Esophagus squamous epithelium (tissue), 4 donors: ENCODE measurements at regions not wholly inside any gene's neighbourhood (a gene's known extent, or its start where the extent isn't known, plus 50 kb on each side); places are given as distances from the start of the nearest gene placed in this dataset.

Experiments
- CTCF ChIP-seq, 6 experiments: fragments of 450-650 bp in 4 of 6; fragments of 200-600 bp in 2 of 6; sonication (generic) in 2 of 6; IDR thresholded peaks; one replicate each; pipeline ENCODE4 v1.5.1; 2016 to 2019; ENCODE audit warnings: antibody characterized with exemption in 6 of 6, mild to moderate bottlenecking in 4 of 6, moderate library complexity in 4 of 6
- POLR2A ChIP-seq, 4 donors: fragments of 450-650 bp; IDR thresholded peaks; one replicate each; pipeline ENCODE4 v1.6.1; 2017; ENCODE audit warnings: antibody characterized with exemption in 4 of 4, mild to moderate bottlenecking in 4 of 4, moderate library complexity in 3 of 4

DNA sequence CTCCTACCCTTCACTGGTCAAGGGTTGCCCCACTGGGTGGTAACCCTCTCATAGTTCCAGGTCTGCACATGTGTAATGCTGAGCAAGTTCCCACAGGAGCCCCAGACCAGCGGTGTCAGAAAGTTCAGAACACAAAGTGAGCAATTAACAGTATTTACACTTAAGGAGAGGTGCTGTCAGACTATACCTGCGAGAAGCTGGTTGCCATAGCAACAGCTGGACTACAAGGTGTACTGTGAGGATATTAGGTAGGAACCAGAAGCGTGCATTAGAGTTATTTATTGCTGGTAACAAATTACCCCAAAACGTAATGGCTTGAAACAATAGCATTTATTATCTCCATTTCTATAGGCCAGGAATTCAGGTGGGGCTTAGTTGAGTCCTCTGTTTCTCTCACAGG lies 317.0 kb upstream of the RPS23 start:
- TF ChIP-seq POLR2A (IDR thresholded peaks at IDR 0.05) (no peak), CTCF (IDR thresholded peaks at IDR 0.05) (no peak)
